Esophagus (tissue), 2 donors: ENCODE measurements at regions not wholly inside any gene's neighbourhood (a gene's known extent, or its start where the extent isn't known, plus 50 kb on each side); places are given as distances from the start of the nearest gene placed in this dataset.

ENCODE experiments used
- H3K27ac ChIP-seq, 2 donors: one replicate each; pipeline ENCODE4 v1.5.1; 2013; ENCODE audit warnings: low read depth in 2 of 2, mild to moderate bottlenecking in 2 of 2, inconsistent platforms in 1 of 2, low read length in 1 of 2, moderate library complexity in 1 of 2
- H3K27me3 ChIP-seq, 2 donors: one replicate each; pipeline ENCODE4 v1.6.1; 2013; ENCODE audit warnings: low read length in 2 of 2, control low read depth in 1 of 2, mild to moderate bottlenecking in 1 of 2; ENCODE audit not compliant: insufficient read depth in 2 of 2, control insufficient read depth in 1 of 2
- H3K36me3 ChIP-seq, 2 donors: one replicate each; pipeline ENCODE4 v1.6.1; 2013; ENCODE audit warnings: low read length in 1 of 2; ENCODE audit not compliant: control insufficient read depth in 2 of 2, insufficient read depth in 2 of 2
- H3K4me1 ChIP-seq, 2 donors: one replicate each; pipeline ENCODE4 v1.6.1; 2013; ENCODE audit warnings: low read length in 1 of 2; ENCODE audit not compliant: control insufficient read depth in 2 of 2, insufficient read depth in 2 of 2
- H3K4me3 ChIP-seq, 2 donors: one replicate each; pipeline ENCODE4 v1.5.1; 2013; ENCODE audit warnings: low read length in 2 of 2, mild to moderate bottlenecking in 2 of 2, low read depth in 1 of 2, moderate library complexity in 1 of 2
- H3K9me3 ChIP-seq, 2 donors: one replicate each; pipeline ENCODE4 v1.6.1; 2013; ENCODE audit warnings: mild to moderate bottlenecking in 2 of 2, low read depth in 1 of 2, low read length in 1 of 2, moderate library complexity in 1 of 2; ENCODE audit not compliant: control insufficient read depth in 2 of 2, insufficient read depth in 1 of 2
- WGBS, 2 donors: extraction: QIAGEN DNeasy Blood & Tissue Kit; methylation state at CpG; one replicate each; pipeline ENCODE4 v1.1.7; 2013; 5-methylcytosine and 5-hydroxymethylcytosine counted together
- donor health status: healthy with polysubstance abuse.
- donor health status: Bipolar disorder and iron deficiency.

DNA sequence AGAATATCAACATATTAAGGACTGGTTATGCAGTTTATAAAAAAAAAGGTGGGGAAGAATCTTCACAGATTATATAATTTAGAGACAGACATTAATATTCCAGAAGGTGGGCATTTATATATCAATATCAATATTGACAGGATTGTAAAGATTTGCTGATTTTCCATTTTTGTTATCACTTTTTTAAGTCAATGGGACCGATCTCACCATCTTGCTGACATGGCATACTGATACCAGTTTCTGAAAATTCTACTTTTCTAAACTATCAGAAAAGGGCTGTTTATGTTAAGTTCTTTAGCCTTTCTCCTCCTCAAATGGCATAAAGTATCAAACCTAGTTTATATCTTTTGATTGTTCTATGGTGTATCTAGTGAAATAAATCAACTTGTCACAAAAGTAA is 344.1 kb upstream of the SOX5 start:
- no peak overlapping the region for H3K4me3 ChIP-seq
- WGBS, 2 donors = 79 to 84% methylated on average over 1 of the region's 1 CpG
- H3K9me3 ChIP-seq = no peaks in the 10 kb centered on the region
- H3K36me3 ChIP-seq = no peaks in the 10 kb centered on the region
- no peak overlapping the region for H3K27ac ChIP-seq
- no peaks in the 10 kb centered on the region for H3K27me3 ChIP-seq
- no peaks in the 10 kb centered on the region for H3K4me1 ChIP-seq

DNA sequence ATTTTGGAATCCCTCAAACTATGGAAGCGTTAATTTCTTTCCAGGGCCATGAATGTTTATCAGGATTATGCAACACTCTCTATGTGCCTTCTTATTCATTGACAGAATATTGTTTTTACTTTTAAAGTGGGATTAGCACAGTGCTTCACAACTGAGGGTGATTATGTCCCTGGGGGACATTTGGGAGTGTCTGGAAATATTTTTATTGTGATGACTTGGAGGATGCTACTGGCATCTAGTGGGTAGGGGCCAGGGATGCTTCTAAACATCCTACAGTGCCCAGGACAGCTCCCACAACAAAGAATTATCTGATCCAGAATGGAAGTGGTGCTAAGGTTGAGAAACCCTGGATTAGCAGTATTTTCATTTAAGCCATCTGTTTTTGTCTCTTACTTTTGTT is 338.5 kb upstream of the SOX5 start:
- 70 to 74% methylated on average over 1 of the region's 1 CpG for WGBS, 2 donors

DNA sequence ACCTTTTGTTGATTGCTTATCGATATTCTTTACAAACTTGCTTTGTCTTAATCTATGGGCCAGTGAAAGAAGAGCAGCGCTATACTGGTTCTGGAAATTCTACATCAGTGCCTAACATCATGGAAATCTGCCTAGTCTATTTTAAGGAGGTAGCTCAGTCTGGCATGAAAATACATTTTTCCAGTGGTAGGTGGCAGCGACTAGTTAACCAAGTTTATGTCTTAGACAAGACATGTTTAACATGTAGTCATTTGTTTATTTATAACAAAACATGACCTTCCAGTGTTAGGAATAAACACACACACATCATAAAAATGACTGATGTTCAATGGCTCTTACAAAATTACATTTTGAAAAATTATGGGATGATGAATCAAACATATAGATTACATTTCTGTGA is 336.0 kb upstream of the SOX5 start:
- H3K27me3 ChIP-seq = no peaks in the 10 kb centered on the region
- no peaks in the 10 kb centered on the region for H3K9me3 ChIP-seq
- H3K27ac ChIP-seq = no peak overlapping the region
- 82 to 87% methylated on average over 3 of the region's 3 CpGs for WGBS, 2 donors
- H3K4me3 ChIP-seq = no peak overlapping the region
- H3K36me3 ChIP-seq = no peaks in the 10 kb centered on the region
- no peaks in the 10 kb centered on the region for H3K4me1 ChIP-seq

More for the DNA sequence above, 338.5 kb upstream of the SOX5 start:
- Histone ChIP-seq H3K36me3 (no peaks in the 10 kb centered on the region), H3K4me1 (no peaks in the 10 kb centered on the region), H3K4me3 (no peak overlapping the region), H3K9me3 (no peaks in the 10 kb centered on the region), H3K27me3 (no peaks in the 10 kb centered on the region), H3K27ac (no peak overlapping the region)

DNA sequence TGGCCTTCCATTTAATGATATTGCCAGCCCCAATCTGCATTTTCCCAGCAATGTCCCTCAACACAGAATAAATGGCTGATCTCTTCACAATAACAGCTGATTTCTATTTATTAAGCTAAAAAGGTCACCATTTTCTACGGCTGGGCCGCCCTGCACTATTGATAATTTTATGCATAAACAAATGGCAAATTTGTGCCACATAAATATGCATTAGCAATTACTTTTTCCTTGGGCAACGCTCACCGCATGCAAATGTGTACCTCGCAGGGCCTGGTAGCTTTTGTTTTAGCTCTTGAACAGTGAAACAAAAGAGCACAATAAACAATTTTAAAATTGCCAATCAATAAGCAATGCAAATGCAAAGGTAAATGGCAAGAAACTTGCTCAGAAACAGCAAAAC is 331.9 kb upstream of the SOX5 start:
- WGBS, 2 donors = 89 to 93% methylated on average over 5 of the region's 5 CpGs
- H3K27me3 ChIP-seq = no peaks in the 10 kb centered on the region
- no peak overlapping the region for H3K4me3 ChIP-seq
- no peaks in the 10 kb centered on the region for H3K9me3 ChIP-seq
- no peaks in the 10 kb centered on the region for H3K4me1 ChIP-seq
- no peak overlapping the region for H3K27ac ChIP-seq
- H3K36me3 ChIP-seq = no peaks in the 10 kb centered on the region

DNA sequence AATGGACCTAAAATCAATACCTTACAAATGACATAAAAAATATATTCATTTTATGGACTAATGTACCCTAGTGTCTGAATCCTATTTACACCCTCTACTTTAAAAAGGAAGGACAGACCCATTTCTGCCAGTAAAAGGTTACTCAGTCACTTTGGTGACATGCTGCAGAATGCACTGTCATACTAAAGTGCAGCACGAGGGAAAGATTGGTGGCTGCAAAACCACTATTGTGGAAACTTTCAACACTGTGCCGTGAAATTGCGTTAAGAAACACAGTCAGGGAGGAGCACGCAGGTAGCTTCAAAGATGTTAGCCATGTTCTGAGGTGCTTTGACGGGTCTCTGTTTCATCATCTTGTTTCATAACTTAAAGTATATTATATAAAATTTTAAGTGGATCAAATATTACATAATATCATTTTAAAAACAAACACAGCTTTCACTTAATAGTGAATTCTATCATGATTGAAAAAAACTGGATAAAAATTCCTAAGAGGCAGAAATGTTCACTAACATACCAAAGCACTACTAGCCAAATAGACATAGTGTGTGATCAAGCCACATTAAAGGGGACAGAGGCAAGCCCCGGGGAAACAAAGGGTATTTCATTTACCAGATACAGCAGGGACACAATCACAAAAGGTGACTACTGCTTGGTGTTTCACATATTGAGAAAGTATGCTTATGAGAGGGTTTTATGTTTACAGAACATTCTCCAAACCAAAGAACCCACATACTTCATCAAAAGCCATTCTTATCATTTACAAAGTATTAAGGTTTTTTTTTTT is 330.8 kb upstream of the SOX5 start:
- Histone ChIP-seq H3K27ac (no peak overlapping the region), H3K27me3 (no peaks in the 10 kb centered on the region), H3K9me3 (no peaks in the 10 kb centered on the region), H3K36me3 (no peaks in the 10 kb centered on the region), H3K4me1 (no peaks in the 10 kb centered on the region), H3K4me3 (no peak overlapping the region)
- WGBS, 2 donors = 64 to 66% methylated on average over 6 of the region's 6 CpGs

DNA sequence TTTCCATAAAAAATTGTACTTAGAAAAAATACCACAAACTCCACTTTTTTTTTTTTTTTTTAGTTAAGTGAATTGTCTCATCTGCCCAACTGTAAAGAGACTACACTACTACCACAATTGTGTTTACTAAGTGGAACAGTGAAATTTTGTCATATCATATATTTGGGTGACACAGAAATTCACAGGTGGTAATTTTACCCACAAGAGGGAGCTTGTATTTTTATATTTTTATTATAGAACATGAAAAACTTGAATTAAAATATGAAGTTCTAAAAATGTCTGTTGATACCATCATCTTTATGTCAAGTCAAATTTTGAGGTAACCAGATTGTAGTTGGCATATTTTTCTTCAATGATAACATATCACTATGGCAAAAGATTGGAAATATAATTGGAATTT is 329.4 kb upstream of the SOX5 start:
- Histone ChIP-seq H3K9me3 (no peaks in the 10 kb centered on the region), H3K27ac (no peak overlapping the region), H3K36me3 (no peaks in the 10 kb centered on the region), H3K4me3 (no peak overlapping the region), H3K4me1 (no peaks in the 10 kb centered on the region), H3K27me3 (no peaks in the 10 kb centered on the region)

DNA sequence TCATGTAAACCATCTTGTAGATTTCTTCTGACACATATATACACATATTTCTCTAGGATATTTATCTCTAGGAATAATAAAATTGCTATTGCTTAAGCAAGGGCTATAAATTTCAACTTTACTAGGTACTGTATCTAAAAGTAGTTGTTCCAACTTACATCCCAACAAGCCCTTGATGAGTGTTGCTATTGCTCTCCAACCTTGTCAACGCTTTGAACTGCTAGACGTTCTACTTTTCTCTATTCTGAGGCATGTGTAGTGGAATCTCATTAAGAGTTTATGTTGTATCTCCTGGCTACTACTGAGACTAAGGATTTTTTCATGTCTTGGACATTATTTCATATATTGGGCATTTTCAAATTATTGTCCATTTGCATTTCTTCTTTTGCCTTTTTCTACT is 321.5 kb upstream of the SOX5 start:
- H3K27ac ChIP-seq = no peak overlapping the region
- 71 to 75% methylated on average over 2 of the region's 2 CpGs for WGBS, 2 donors
- no peaks in the 10 kb centered on the region for H3K9me3 ChIP-seq
- no peaks in the 10 kb centered on the region for H3K4me1 ChIP-seq
- H3K27me3 ChIP-seq = no peaks in the 10 kb centered on the region
- no peak overlapping the region for H3K4me3 ChIP-seq
- no peaks in the 10 kb centered on the region for H3K36me3 ChIP-seq

DNA sequence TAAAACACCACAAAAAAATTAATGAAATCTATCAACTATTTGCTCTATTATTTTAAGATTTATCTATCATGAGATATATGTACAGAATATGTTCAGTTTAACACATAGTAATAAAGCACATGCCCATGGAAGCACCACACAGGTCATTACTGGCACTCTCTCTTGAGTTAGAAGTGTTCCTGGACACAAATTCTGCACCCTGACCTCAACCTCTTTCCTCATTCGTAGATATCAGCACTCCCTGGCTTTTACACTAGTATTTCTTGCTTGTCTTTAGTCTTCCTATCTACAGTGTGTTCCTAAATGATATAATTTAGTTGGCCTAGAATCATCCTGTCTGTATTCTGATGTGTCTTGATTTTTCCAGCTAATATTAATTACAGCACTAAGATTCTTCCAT is 321.0 kb upstream of the SOX5 start:
- Histone ChIP-seq H3K4me3 (no peak overlapping the region), H3K36me3 (no peaks in the 10 kb centered on the region), H3K27me3 (no peaks in the 10 kb centered on the region), H3K9me3 (no peaks in the 10 kb centered on the region), H3K4me1 (no peaks in the 10 kb centered on the region), H3K27ac (no peak overlapping the region)
- WGBS, 2 donors = 75 to 84% methylated on average over 1 of the region's 1 CpG

DNA sequence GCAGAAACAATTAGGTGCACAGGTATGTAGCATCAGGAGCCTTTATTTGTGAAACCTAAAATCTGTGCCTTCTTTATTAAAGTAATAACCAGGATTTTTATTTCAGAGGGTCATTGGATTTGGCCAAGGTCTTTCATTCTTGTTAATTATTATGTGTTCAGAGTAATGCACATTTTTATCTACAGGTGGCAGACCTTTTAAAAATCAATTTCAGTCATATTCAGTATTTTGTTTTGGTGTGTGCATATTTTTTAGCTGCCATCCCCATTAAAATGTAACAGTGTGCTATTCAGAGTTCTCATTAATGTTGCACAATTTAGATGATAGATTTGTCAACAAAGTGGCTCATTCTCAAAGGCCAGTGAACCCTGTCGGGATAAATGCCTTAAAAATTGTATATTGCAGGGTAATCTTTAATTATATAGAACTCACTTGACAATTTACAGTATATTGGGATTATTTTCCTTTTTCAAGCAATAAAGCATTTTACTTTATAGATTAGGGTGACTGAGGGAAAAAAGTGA is 319.3 kb upstream of the SOX5 start:
- Histone ChIP-seq H3K36me3 (no peaks in the 10 kb centered on the region), H3K9me3 (no peaks in the 10 kb centered on the region), H3K27ac (no peak overlapping the region), H3K4me3 (no peak overlapping the region), H3K27me3 (no peaks in the 10 kb centered on the region), H3K4me1 (no peaks in the 10 kb centered on the region)
- WGBS, 2 donors = 79 to 85% methylated on average over 1 of the region's 1 CpG

DNA sequence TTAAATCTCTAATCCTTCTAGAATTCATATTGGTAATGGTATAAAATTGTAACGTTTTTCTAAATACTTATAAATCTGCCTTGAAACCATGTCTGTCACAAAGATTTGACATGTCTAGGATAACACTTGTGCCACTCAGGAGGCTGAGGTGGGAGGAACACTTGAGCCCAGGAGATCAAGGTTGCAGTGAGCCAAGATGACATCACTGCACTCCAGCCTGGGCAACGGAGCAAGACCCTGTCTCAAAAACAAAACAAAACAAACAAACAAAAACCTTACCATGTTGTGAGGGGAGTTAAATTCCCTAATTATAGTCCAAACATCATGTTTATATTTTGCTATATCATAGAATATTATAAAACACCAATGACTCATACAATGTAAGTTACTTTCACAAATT is 317.5 kb upstream of the SOX5 start:
- H3K4me1 ChIP-seq = no peaks in the 10 kb centered on the region
- no peak overlapping the region for H3K27ac ChIP-seq
- no peaks in the 10 kb centered on the region for H3K36me3 ChIP-seq
- no peaks in the 10 kb centered on the region for H3K9me3 ChIP-seq
- H3K27me3 ChIP-seq = no peaks in the 10 kb centered on the region
- H3K4me3 ChIP-seq = no peak overlapping the region
- 52 to 66% methylated on average over 2 of the region's 2 CpGs for WGBS, 2 donors
